B cell (primary cell): ENCODE measurements at regions not wholly inside any gene's neighbourhood (a gene's known extent, or its start where the extent isn't known, plus 50 kb on each side); places are given as distances from the start of the nearest gene placed in this dataset.

Source experiments
- ATAC-seq: fragments of 200-7000 bp; cut with Tn5 transposase; one replicate; pipeline ENCODE4 v1.10.0; 2021; ENCODE audit warnings: low read depth, mild to moderate bottlenecking, moderate number of reproducible peaks, moderate library complexity
- CTCF ChIA-PET: fragments of 350-600 bp; sonication (Branson Sonifier 250); formaldehyde crosslinking; loops from one replicate; lab custom pipeline; 2021; ENCODE audit warnings: antibody characterized with exemption, inconsistent platforms; lab: Charles Lee
- POLR2A ChIA-PET: fragments of 350-600 bp; sonication (Branson Sonifier 250); formaldehyde crosslinking; loops from one replicate; lab custom pipeline; 2021; ENCODE audit warnings: antibody characterized with exemption; lab: Charles Lee
- DNase-seq: peaks from one replicate; pipeline ENCODE4 v3.0.0; 2013
- H2AFZ ChIP-seq: 2 replicates; pipeline ENCODE4 v1.6.1; 2012; ENCODE audit warnings: mild to moderate bottlenecking, low read depth, low read length; ENCODE audit not compliant: insufficient read depth, poor library complexity, severe bottlenecking
- H3K27ac ChIP-seq, 2 donors: 1 replicate in 1 of 2; 2 replicates in 1 of 2; pipeline ENCODE4 v1.5.1; 2012 to 2013; ENCODE audit warnings: low read length in 2 of 2, mild to moderate bottlenecking in 2 of 2, moderate library complexity in 1 of 2
- H3K27me3 ChIP-seq, 4 experiments: fragments of 200-600 bp in 1 of 4; sonication (generic) in 1 of 4; replicated peaks in 1 of 4; 1 replicate in 2 of 4; 2 replicates in 2 of 4; pipeline versions ENCODE4 v1.6.1 to v1.7.0; 2013 to 2016; ENCODE audit warnings: low read length in 3 of 4, mild to moderate bottlenecking in 2 of 4, mixed read lengths in 1 of 4, moderate library complexity in 1 of 4; ENCODE audit not compliant: insufficient read depth in 4 of 4, control insufficient read depth in 3 of 4; ENCODE audit errors: control extremely low read depth in 1 of 4
- H3K36me3 ChIP-seq, 2 experiments: replicated peaks in 1 of 2; 1 replicate in 1 of 2; 2 replicates in 1 of 2; pipeline versions ENCODE4 v1.6.1 to v1.7.1; 2013; ENCODE audit warnings: low read length in 1 of 2; ENCODE audit not compliant: insufficient read depth in 2 of 2, control insufficient read depth in 1 of 2; ENCODE audit errors: control extremely low read depth in 1 of 2, extremely low read depth in 1 of 2
- H3K4me1 ChIP-seq, 2 donors: fragments of 200-600 bp in 1 of 2; sonication (generic) in 1 of 2; 1 replicate in 1 of 2; 2 replicates in 1 of 2; pipeline versions ENCODE4 v1.5.1 to v1.6.1; 2013 to 2017; ENCODE audit warnings: low read length in 2 of 2; ENCODE audit not compliant: control insufficient read depth in 2 of 2, insufficient read depth in 2 of 2
- H3K4me2 ChIP-seq: replicated peaks from 2 replicates; pipeline ENCODE3; 2012; ENCODE audit warnings: mild to moderate bottlenecking, low read depth, low read length; ENCODE audit not compliant: poor library complexity, severe bottlenecking
- H3K4me3 ChIP-seq, 5 experiments: fragments of 200-600 bp in 1 of 5; sonication (generic) in 1 of 5; 1 replicate in 3 of 5; 2 replicates in 2 of 5; pipeline versions ENCODE4 v1.5.1 to v1.7.0; 2011 to 2016; ENCODE audit warnings: low read length in 4 of 5, mild to moderate bottlenecking in 4 of 5, low read depth in 2 of 5, control low read depth in 1 of 5, moderate library complexity in 1 of 5; ENCODE audit not compliant: insufficient read depth in 1 of 5; ENCODE audit errors: control extremely low read depth in 1 of 5, extremely low read depth in 1 of 5
- H3K79me2 ChIP-seq: fragments of 200-600 bp; sonication (generic); one replicate; pipeline ENCODE4 v1.6.0; 2016; ENCODE audit warnings: low read length; ENCODE audit not compliant: control insufficient read depth, insufficient read depth
- H3K9ac ChIP-seq: fragments of 200-600 bp; sonication (generic); 2 replicates; pipeline ENCODE4 v1.6.1; 2017; ENCODE audit warnings: mild to moderate bottlenecking, low read length, moderate library complexity
- H3K9me3 ChIP-seq, 3 donors: one replicate each; pipeline versions ENCODE4 v1.6.1 to v1.7.1; 2013; ENCODE audit warnings: low read length in 2 of 3; ENCODE audit not compliant: control insufficient read depth in 2 of 3, insufficient read depth in 1 of 3; ENCODE audit errors: control extremely low read depth in 1 of 3
- H4K20me1 ChIP-seq: 2 replicates; pipeline ENCODE4 v1.6.0; 2012; ENCODE audit warnings: mild to moderate bottlenecking, low read length; ENCODE audit not compliant: insufficient read depth, control insufficient read depth, poor library complexity, severe bottlenecking
- H3K27ac Mint-ChIP-seq: one replicate; pipeline ENCODE4 v1.8.0; 2021; ENCODE audit warnings: mixed read lengths
- H3K27me3 Mint-ChIP-seq: one replicate; pipeline ENCODE4 v1.8.0; 2021; ENCODE audit warnings: mixed read lengths
- H3K4me1 Mint-ChIP-seq: one replicate; pipeline ENCODE4 v1.8.0; 2021; ENCODE audit warnings: mixed read lengths
- H3K4me3 Mint-ChIP-seq: one replicate; pipeline ENCODE4 v1.8.0; 2021; ENCODE audit warnings: mixed read lengths
- H3K9me3 Mint-ChIP-seq: one replicate; pipeline ENCODE4 v1.8.0; 2022; ENCODE audit warnings: mixed read lengths; ENCODE audit not compliant: insufficient read depth
- EZH2 ChIP-seq: IDR thresholded peaks from 2 replicates; pipeline ENCODE4 v1.6.1; 2012; ENCODE audit warnings: borderline replicate concordance, low read depth, mild to moderate bottlenecking, moderate library complexity, low read length; ENCODE audit not compliant: insufficient read depth, poor library complexity, severe bottlenecking
- WGBS: methylation state at CpG from one replicate; pipeline ENCODE4 v1.1.5; 2013; ENCODE audit warnings: missing lambda C conversion rate; ENCODE audit not compliant: insufficient coverage; 5-methylcytosine and 5-hydroxymethylcytosine counted together
- intact Hi-C: fragments of 100-400 bp; cut with micrococcal nuclease; formaldehyde crosslinking; loops from one replicate; pipeline ENCODE4 v1.10.0; 2022
- TF ChIP-seq, protein P1 (sequence below): fragments of 200-600 bp; IDR thresholded peaks from one replicate; pipeline ENCODE4 v1.8.0; 2022; ENCODE audit warnings: antibody characterized with exemption, mild to moderate bottlenecking

DNA sequence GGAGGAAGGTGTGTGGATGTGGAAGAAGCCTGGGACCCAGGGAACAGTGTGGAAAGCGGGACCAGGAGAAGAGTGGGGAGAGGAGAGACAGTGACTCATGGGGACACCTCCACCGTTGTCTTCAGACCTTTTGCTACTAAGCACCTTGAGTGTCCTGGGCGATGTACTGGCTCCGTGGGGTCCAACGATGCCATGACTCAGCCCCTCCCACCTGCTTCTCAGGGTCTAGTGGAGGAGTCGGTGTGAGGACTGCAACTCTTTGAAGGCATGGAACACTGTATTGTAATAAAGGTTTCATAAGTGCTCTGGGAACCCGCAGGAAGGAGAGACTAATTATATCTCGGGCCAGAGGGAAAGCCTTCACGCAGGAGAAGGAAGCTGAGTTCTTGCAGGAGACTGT, 166.9 kb upstream of the KL start:
- DNase-seq (no peak), ATAC-seq (no peak)
- Mint-ChIP-seq H3K4me3 (no peak overlapping the region), H3K27ac (no peak overlapping the region), H3K27me3 (peaks cover 18% of the 10 kb centered on the region), H3K9me3 (no peaks in the 10 kb centered on the region), H3K4me1 (peaks cover 3% of the 10 kb centered on the region)
- no peak overlapping the region for H3K27ac ChIP-seq
- H3K4me1 ChIP-seq = no peaks in the 10 kb centered on the region
- H3K9ac ChIP-seq = no peak overlapping the region
- ChIA-PET CTCF (no interaction called here), POLR2A (no interaction called here)
- intact Hi-C loops = no loop called here
- H4K20me1 ChIP-seq = no peaks in the 10 kb centered on the region
- H3K79me2 ChIP-seq = no peaks in the 10 kb centered on the region
- no peak for TF ChIP-seq EZH2
- TF ChIP-seq, protein P1, sequence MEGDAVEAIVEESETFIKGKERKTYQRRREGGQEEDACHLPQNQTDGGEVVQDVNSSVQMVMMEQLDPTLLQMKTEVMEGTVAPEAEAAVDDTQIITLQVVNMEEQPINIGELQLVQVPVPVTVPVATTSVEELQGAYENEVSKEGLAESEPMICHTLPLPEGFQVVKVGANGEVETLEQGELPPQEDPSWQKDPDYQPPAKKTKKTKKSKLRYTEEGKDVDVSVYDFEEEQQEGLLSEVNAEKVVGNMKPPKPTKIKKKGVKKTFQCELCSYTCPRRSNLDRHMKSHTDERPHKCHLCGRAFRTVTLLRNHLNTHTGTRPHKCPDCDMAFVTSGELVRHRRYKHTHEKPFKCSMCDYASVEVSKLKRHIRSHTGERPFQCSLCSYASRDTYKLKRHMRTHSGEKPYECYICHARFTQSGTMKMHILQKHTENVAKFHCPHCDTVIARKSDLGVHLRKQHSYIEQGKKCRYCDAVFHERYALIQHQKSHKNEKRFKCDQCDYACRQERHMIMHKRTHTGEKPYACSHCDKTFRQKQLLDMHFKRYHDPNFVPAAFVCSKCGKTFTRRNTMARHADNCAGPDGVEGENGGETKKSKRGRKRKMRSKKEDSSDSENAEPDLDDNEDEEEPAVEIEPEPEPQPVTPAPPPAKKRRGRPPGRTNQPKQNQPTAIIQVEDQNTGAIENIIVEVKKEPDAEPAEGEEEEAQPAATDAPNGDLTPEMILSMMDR = no peak
- H3K36me3 ChIP-seq = no peaks in the 10 kb centered on the region
- H3K27me3 ChIP-seq = peaks cover 0 to 8% (median 1%) of the 10 kb centered on the region in 4 experiments
- no peak overlapping the region for H2AFZ ChIP-seq
- H3K4me3 ChIP-seq = no peak overlapping the region
- H3K9me3 ChIP-seq = no peaks in the 10 kb centered on the region
- 90% methylated on average over 8 of the region's 9 CpGs for WGBS
- H3K4me2 ChIP-seq = no peak overlapping the region

DNA sequence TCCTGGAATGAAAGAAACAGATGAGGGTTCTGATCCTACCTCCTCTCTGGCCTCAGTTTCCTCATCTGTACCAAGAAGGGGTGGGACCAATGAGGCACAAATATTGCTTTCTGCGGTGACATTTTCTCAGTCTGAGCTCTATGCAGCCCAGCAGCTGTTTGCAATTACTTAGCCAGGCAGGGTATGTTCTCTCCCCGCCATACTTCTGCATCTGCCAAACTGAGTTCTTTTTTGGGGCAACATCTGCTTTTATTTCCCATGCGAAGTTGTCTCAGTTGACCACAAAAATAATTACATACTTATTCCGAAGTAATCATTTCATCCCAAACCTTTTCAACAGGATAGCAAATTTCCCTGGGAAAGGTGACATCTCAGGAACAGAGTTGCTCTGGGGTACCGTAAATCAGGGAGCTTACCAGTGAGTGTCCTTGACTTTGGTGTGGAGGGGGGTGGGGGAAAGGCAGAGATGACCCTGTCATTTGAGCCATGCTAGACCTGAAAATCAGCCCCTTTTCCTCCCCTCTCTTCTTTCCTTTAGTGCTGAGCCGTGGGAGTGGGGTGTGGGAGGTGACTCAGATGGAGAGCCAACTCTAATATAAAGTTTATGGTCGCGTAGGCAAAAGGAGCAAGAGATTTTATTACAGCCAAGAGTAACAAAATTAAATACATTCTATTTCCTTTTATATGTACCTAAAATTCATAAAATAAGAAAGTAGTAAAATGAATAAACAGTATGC, 165.7 kb upstream of the KL start:
- Mint-ChIP-seq H3K27me3 (peaks cover 15% of the 10 kb centered on the region), H3K4me1 (peaks cover 3% of the 10 kb centered on the region), H3K9me3 (no peaks in the 10 kb centered on the region), H3K4me3 (no peak overlapping the region), H3K27ac (no peak overlapping the region)
- Histone ChIP-seq H3K9ac (no peak overlapping the region), H2AFZ (no peak overlapping the region), H3K4me3 (no peak overlapping the region), H3K4me1 (no peaks in the 10 kb centered on the region), H3K27ac (no peak overlapping the region), H3K79me2 (no peaks in the 10 kb centered on the region), H3K9me3 (no peaks in the 10 kb centered on the region), H3K27me3 (peaks cover 0 to 8% (median 1%) of the 10 kb centered on the region in 4 experiments), H3K4me2 (no peak overlapping the region), H3K36me3 (no peaks in the 10 kb centered on the region), H4K20me1 (no peaks in the 10 kb centered on the region)
- ChIA-PET POLR2A (no interaction called here), CTCF (no interaction called here)
- WGBS = 96% methylated on average over 3 of the region's 8 CpGs
- DNase-seq = no peak
- no peak for ATAC-seq
- TF ChIP-seq, protein P1 = no peak
- TF ChIP-seq EZH2 = no peak
- intact Hi-C loops = no loop called here
